ENCODE measurements at regions not wholly inside any gene's neighbourhood (a gene's known extent, or its start where the extent isn't known, plus 50 kb on each side); places are given as distances from the start of the nearest gene placed in this dataset.

- H3K9me3 ChIP-seq (ENCODE audit: control insufficient read depth, insufficient read depth, low read depth, low read length) = no peaks in the 10 kb centered on the region
- no peaks in the 10 kb centered on the region for H3K79me2 ChIP-seq (ENCODE audit: control insufficient read depth, insufficient read depth, low read length)
- H3K4me3 ChIP-seq (replicated peaks in 1 of 4; ENCODE audit: control extremely low read depth in 1 of 4, insufficient read depth in 1 of 4, low read depth in 3 of 4, low read length in 4 of 4) = no peak overlapping the region
- no peak overlapping the region for H3K4me2 ChIP-seq (ENCODE audit: extremely low read depth, insufficient read depth, low read length)
- H2AFZ ChIP-seq (ENCODE audit: low read length) = no peak overlapping the region
- DNase-seq (ENCODE audit: low read depth in 2 of 2) = no peak
- no peaks in the 10 kb centered on the region for H3K36me3 ChIP-seq (ENCODE audit: control insufficient read depth, insufficient read depth, low read length)
- no peak overlapping the region for H3K27ac ChIP-seq (ENCODE audit: insufficient read depth, low read length)
- H3K9ac ChIP-seq (ENCODE audit: insufficient read depth, low read length) = no peak overlapping the region
- no peaks in the 10 kb centered on the region for H3K27me3 ChIP-seq (ENCODE audit: control insufficient read depth, insufficient read depth, low read length)
- no peaks in the 10 kb centered on the region for H4K20me1 ChIP-seq (ENCODE audit: control insufficient read depth, extremely low read depth, insufficient read depth, low read length)
- no peaks in the 10 kb centered on the region for H3K4me1 ChIP-seq (ENCODE audit: control insufficient read depth, extremely low read depth, insufficient read depth, low read length)
- TF ChIP-seq EZH2 (IDR thresholded peaks at IDR 0.05; ENCODE audit: low read length, missing control alignments) = no peak
- TF ChIP-seq CTCF (conservative IDR thresholded peaks at IDR 0.05 in 1 of 2, IDR thresholded peaks at IDR 0.05 in 1 of 2; ENCODE audit: low read depth in 1 of 2, low read length in 2 of 2) = no peak
Measured at GRCh38 chr4:125072269-125072668, 242.5 kb upstream of the FAT4 start.

- no peak for DNase-seq (ENCODE audit: low read depth in 2 of 2)
- TF ChIP-seq CTCF (conservative IDR thresholded peaks at IDR 0.05 in 1 of 2, IDR thresholded peaks at IDR 0.05 in 1 of 2; ENCODE audit: low read depth in 1 of 2, low read length in 2 of 2) = no peak
- TF ChIP-seq EZH2 (IDR thresholded peaks at IDR 0.05; ENCODE audit: low read length, missing control alignments) = no peak
- no peak overlapping the region for H3K9ac ChIP-seq (ENCODE audit: insufficient read depth, low read length)
- no peaks in the 10 kb centered on the region for H3K79me2 ChIP-seq (ENCODE audit: control insufficient read depth, insufficient read depth, low read length)
- no peak overlapping the region for H3K4me3 ChIP-seq (replicated peaks in 1 of 4; ENCODE audit: control extremely low read depth in 1 of 4, insufficient read depth in 1 of 4, low read depth in 3 of 4, low read length in 4 of 4)
- no peaks in the 10 kb centered on the region for H3K4me1 ChIP-seq (ENCODE audit: control insufficient read depth, extremely low read depth, insufficient read depth, low read length)
- H3K36me3 ChIP-seq (ENCODE audit: control insufficient read depth, insufficient read depth, low read length) = no peaks in the 10 kb centered on the region
- no peaks in the 10 kb centered on the region for H3K27me3 ChIP-seq (ENCODE audit: control insufficient read depth, insufficient read depth, low read length)
- H3K9me3 ChIP-seq (ENCODE audit: control insufficient read depth, insufficient read depth, low read depth, low read length) = no peaks in the 10 kb centered on the region
- no peak overlapping the region for H3K27ac ChIP-seq (ENCODE audit: insufficient read depth, low read length)
- no peaks in the 10 kb centered on the region for H4K20me1 ChIP-seq (ENCODE audit: control insufficient read depth, extremely low read depth, insufficient read depth, low read length)
- no peak overlapping the region for H3K4me2 ChIP-seq (ENCODE audit: extremely low read depth, insufficient read depth, low read length)
- H2AFZ ChIP-seq (ENCODE audit: low read length) = no peak overlapping the region
Measured at GRCh38 chr4:125070861-125071260, 243.9 kb upstream of the FAT4 start.

- Histone ChIP-seq H3K79me2 (ENCODE audit: control insufficient read depth, insufficient read depth, low read length) (no peaks in the 10 kb centered on the region), H2AFZ (ENCODE audit: low read length) (no peak overlapping the region), H3K9me3 (ENCODE audit: control insufficient read depth, insufficient read depth, low read depth, low read length) (no peaks in the 10 kb centered on the region), H3K36me3 (ENCODE audit: control insufficient read depth, insufficient read depth, low read length) (no peaks in the 10 kb centered on the region), H3K4me1 (ENCODE audit: control insufficient read depth, extremely low read depth, insufficient read depth, low read length) (no peaks in the 10 kb centered on the region), H3K27me3 (ENCODE audit: control insufficient read depth, insufficient read depth, low read length) (no peaks in the 10 kb centered on the region), H3K27ac (ENCODE audit: insufficient read depth, low read length) (no peak overlapping the region), H3K4me2 (ENCODE audit: extremely low read depth, insufficient read depth, low read length) (no peak overlapping the region), H3K9ac (ENCODE audit: insufficient read depth, low read length) (no peak overlapping the region), H3K4me3 (replicated peaks in 1 of 4; ENCODE audit: control extremely low read depth in 1 of 4, insufficient read depth in 1 of 4, low read depth in 3 of 4, low read length in 4 of 4) (no peak overlapping the region), H4K20me1 (ENCODE audit: control insufficient read depth, extremely low read depth, insufficient read depth, low read length) (no peaks in the 10 kb centered on the region)
- DNase-seq (ENCODE audit: low read depth in 2 of 2) = peak in 1 of 2 donors; percentile 20
- TF ChIP-seq CTCF (conservative IDR thresholded peaks at IDR 0.05 in 1 of 2, IDR thresholded peaks at IDR 0.05 in 1 of 2; ENCODE audit: low read depth in 1 of 2, low read length in 2 of 2) (no peak), EZH2 (IDR thresholded peaks at IDR 0.05; ENCODE audit: low read length, missing control alignments) (no peak)
Measured at GRCh38 chr4:125062115-125063050, 252.4 kb upstream of the FAT4 start.

Measured in fibroblast of lung (primary cell).